ENCODE measurements at regions not wholly inside any gene's neighbourhood (a gene's known extent, or its start where the extent isn't known, plus 50 kb on each side); places are given as distances from the start of the nearest gene placed in this dataset.

GRCh38 chr3:182500289-182500688, 293.0 kb upstream of the ATP11B start:
- Histone ChIP-seq H3K27ac (ENCODE audit: low read depth, low read length, poor library complexity, severe bottlenecking) (no peak overlapping the region), H3K9me2 (ENCODE audit: low read depth, low read length) (no peaks in the 10 kb centered on the region), H3K36me3 (ENCODE audit: insufficient read depth, low read length) (no peaks in the 10 kb centered on the region), H3K4me1 (ENCODE audit: insufficient read depth, low read length, severe bottlenecking) (no peaks in the 10 kb centered on the region), H3K4me2 (ENCODE audit: low read length) (no peak overlapping the region), H4K20me1 (ENCODE audit: insufficient read depth, low read length) (no peaks in the 10 kb centered on the region), H3K79me2 (ENCODE audit: insufficient read depth, low read length) (no peaks in the 10 kb centered on the region), H3K9ac (ENCODE audit: low read length) (no peak overlapping the region), H3K9me3 (ENCODE audit: low read length) (no peaks in the 10 kb centered on the region), H3K27me3 (ENCODE audit: insufficient read depth, low read length) (0 out of 2 replicates have a peak, but pooled peaks cover 4% of the 10 kb centered on the region), H2AFZ (ENCODE audit: low read length) (no peak overlapping the region), H3F3A (ENCODE audit: insufficient read depth, low read length) (no peaks in the 10 kb centered on the region), H3K4me3 (ENCODE audit: low read depth, low read length, poor library complexity, severe bottlenecking) (no peak overlapping the region)
- TF ChIP-seq CTCF (IDR thresholded peaks at IDR 0.05; ENCODE audit: low read length) (no peak), EZH2 (IDR thresholded peaks at IDR 0.05; ENCODE audit: borderline replicate concordance, low read length) (no peak)

- no peak overlapping the region for H3K9ac ChIP-seq (ENCODE audit: low read length)
- no peak overlapping the region for H3K4me3 ChIP-seq (ENCODE audit: low read depth, low read length, poor library complexity, severe bottlenecking)
- H4K20me1 ChIP-seq (ENCODE audit: insufficient read depth, low read length): no peaks in the 10 kb centered on the region
- no peaks in the 10 kb centered on the region for H3F3A ChIP-seq (ENCODE audit: insufficient read depth, low read length)
- H3K4me2 ChIP-seq (ENCODE audit: low read length): no peak overlapping the region
- no peak overlapping the region for H3K27ac ChIP-seq (ENCODE audit: low read depth, low read length, poor library complexity, severe bottlenecking)
- H3K27me3 ChIP-seq (ENCODE audit: insufficient read depth, low read length): 0 out of 2 replicates have a peak, but pooled peaks cover 4% of the 10 kb centered on the region
- no peaks in the 10 kb centered on the region for H3K9me3 ChIP-seq (ENCODE audit: low read length)
- H3K79me2 ChIP-seq (ENCODE audit: insufficient read depth, low read length): no peaks in the 10 kb centered on the region
- H3K36me3 ChIP-seq (ENCODE audit: insufficient read depth, low read length): no peaks in the 10 kb centered on the region
- no peak overlapping the region for H2AFZ ChIP-seq (ENCODE audit: low read length)
- TF ChIP-seq CTCF (IDR thresholded peaks at IDR 0.05; ENCODE audit: low read length) (no peak), EZH2 (IDR thresholded peaks at IDR 0.05; ENCODE audit: borderline replicate concordance, low read length) (no peak)
- H3K9me2 ChIP-seq (ENCODE audit: low read depth, low read length): no peaks in the 10 kb centered on the region
- H3K4me1 ChIP-seq (ENCODE audit: insufficient read depth, low read length, severe bottlenecking): no peaks in the 10 kb centered on the region
These were observed 291.4 kb upstream of the ATP11B start for GRCh38 chr3:182501856-182502255.

GRCh38 chr3:182503401-182503800, 289.9 kb upstream of the ATP11B start:
- Histone ChIP-seq H3K4me3 (ENCODE audit: low read depth, low read length, poor library complexity, severe bottlenecking) (no peak overlapping the region), H3K4me1 (ENCODE audit: insufficient read depth, low read length, severe bottlenecking) (no peaks in the 10 kb centered on the region), H3K9me2 (ENCODE audit: low read depth, low read length) (no peaks in the 10 kb centered on the region), H3F3A (ENCODE audit: insufficient read depth, low read length) (no peaks in the 10 kb centered on the region), H3K27me3 (ENCODE audit: insufficient read depth, low read length) (0 out of 2 replicates have a peak, but pooled peaks cover 4% of the 10 kb centered on the region), H3K9me3 (ENCODE audit: low read length) (no peaks in the 10 kb centered on the region), H4K20me1 (ENCODE audit: insufficient read depth, low read length) (no peaks in the 10 kb centered on the region), H3K36me3 (ENCODE audit: insufficient read depth, low read length) (no peaks in the 10 kb centered on the region), H3K79me2 (ENCODE audit: insufficient read depth, low read length) (no peaks in the 10 kb centered on the region), H2AFZ (ENCODE audit: low read length) (no peak overlapping the region), H3K4me2 (ENCODE audit: low read length) (no peak overlapping the region), H3K9ac (ENCODE audit: low read length) (no peak overlapping the region), H3K27ac (ENCODE audit: low read depth, low read length, poor library complexity, severe bottlenecking) (no peak overlapping the region)
- TF ChIP-seq CTCF (IDR thresholded peaks at IDR 0.05; ENCODE audit: low read length) (no peak), EZH2 (IDR thresholded peaks at IDR 0.05; ENCODE audit: borderline replicate concordance, low read length) (no peak)

Measured in OCI-LY1 (cell line).